H9 (cell line): ENCODE measurements at regions not wholly inside any gene's neighbourhood (a gene's known extent, or its start where the extent isn't known, plus 50 kb on each side); places are given as distances from the start of the nearest gene placed in this dataset.
"Not testable (repeated sequence)": the region's sequence is repeated elsewhere in the genome, so short reads cannot be mapped to it uniquely, and the experiment has no call there.

Experiments used
- DNase-seq: peaks from one replicate; pipeline ENCODE4 v3.0.0-alpha.2; 2017
- H2AFZ ChIP-seq: one replicate; pipeline ENCODE4 v1.6.1; 2013; ENCODE audit warnings: mild to moderate bottlenecking, low read length, control low read depth, moderate library complexity
- H2AK5ac ChIP-seq: 2 replicates; pipeline ENCODE4 v1.6.1; 2013; ENCODE audit warnings: low read length, control low read depth, mixed read lengths; ENCODE audit not compliant: insufficient read length
- H2BK120ac ChIP-seq: one replicate; pipeline ENCODE4 v1.6.1; 2013; ENCODE audit warnings: low read depth, mild to moderate bottlenecking, low read length, control low read depth, inconsistent platforms; ENCODE audit not compliant: poor library complexity, severe bottlenecking
- H2BK12ac ChIP-seq: 2 replicates; pipeline ENCODE4 v1.6.1; 2013; ENCODE audit warnings: low read length, control low read depth, mixed read lengths, low read depth; ENCODE audit not compliant: insufficient read length
- H2BK15ac ChIP-seq: 2 replicates; pipeline ENCODE4 v1.6.1; 2013; ENCODE audit warnings: low read depth, low read length, control low read depth
- H2BK20ac ChIP-seq: one replicate; pipeline ENCODE4 v1.6.1; 2013; ENCODE audit warnings: low read depth, mild to moderate bottlenecking, low read length, control low read depth, inconsistent platforms; ENCODE audit not compliant: poor library complexity, severe bottlenecking
- H2BK5ac ChIP-seq: 2 replicates; pipeline ENCODE4 v1.6.1; 2013; ENCODE audit warnings: low read length, control low read depth, mixed read lengths; ENCODE audit not compliant: insufficient read length
- H3K14ac ChIP-seq: 2 replicates; pipeline ENCODE4 v1.6.1; 2013; ENCODE audit warnings: low read length, control low read depth; ENCODE audit not compliant: insufficient read depth
- H3K18ac ChIP-seq: 2 replicates; pipeline ENCODE4 v1.6.1; 2013; ENCODE audit warnings: low read depth, mild to moderate bottlenecking, mixed read lengths, low read length, control low read depth; ENCODE audit not compliant: insufficient read length
- H3K23ac ChIP-seq: 2 replicates; pipeline ENCODE4 v1.6.1; 2013; ENCODE audit warnings: low read length, control low read depth, mixed read lengths, low read depth; ENCODE audit not compliant: insufficient read length
- H3K23me2 ChIP-seq: 2 replicates; pipeline ENCODE4 v1.6.1; 2013; ENCODE audit warnings: low read depth, mild to moderate bottlenecking, mixed read lengths, low read length, control low read depth; ENCODE audit not compliant: insufficient read length, poor library complexity, severe bottlenecking
- H3K27ac ChIP-seq: 2 replicates; pipeline ENCODE4 v1.5.1; 2013; ENCODE audit warnings: low read length, control low read depth, mixed read lengths, low read depth; ENCODE audit not compliant: insufficient read length
- H3K27me3 ChIP-seq: 2 replicates; pipeline ENCODE4 v1.6.1; 2013; ENCODE audit warnings: low read length, control low read depth, inconsistent platforms; ENCODE audit not compliant: insufficient read depth
- H3K4ac ChIP-seq: 2 replicates; pipeline ENCODE4 v1.6.1; 2013; ENCODE audit warnings: low read depth, mild to moderate bottlenecking, control low read depth, inconsistent platforms, low read length, moderate library complexity
- H3K4me1 ChIP-seq: 2 replicates; pipeline ENCODE4 v1.6.1; 2013; ENCODE audit warnings: low read length, control low read depth, inconsistent platforms; ENCODE audit not compliant: insufficient read depth
- H3K4me2 ChIP-seq: 2 replicates; pipeline ENCODE4 v1.6.1; 2013; ENCODE audit warnings: low read length, control low read depth, mixed read lengths; ENCODE audit not compliant: insufficient read length, insufficient read depth
- H3K56ac ChIP-seq: 2 replicates; pipeline ENCODE4 v1.6.1; 2013; ENCODE audit warnings: low read depth, mild to moderate bottlenecking, mixed read lengths, low read length, control low read depth; ENCODE audit not compliant: insufficient read length
- H3K79me1 ChIP-seq: 2 replicates; pipeline ENCODE4 v1.6.1; 2013; ENCODE audit warnings: low read depth, mild to moderate bottlenecking, moderate library complexity, low read length, control low read depth, inconsistent platforms; ENCODE audit not compliant: insufficient read depth, poor library complexity, severe bottlenecking
- H3K79me2 ChIP-seq: 2 replicates; pipeline ENCODE4 v1.6.1; 2013; ENCODE audit warnings: low read length, control low read depth, inconsistent platforms; ENCODE audit not compliant: insufficient read depth
- H3K9ac ChIP-seq: 2 replicates; pipeline ENCODE4 v1.6.1; 2013; ENCODE audit warnings: low read length, control low read depth, mixed read lengths; ENCODE audit not compliant: insufficient read length; ENCODE audit errors: extremely low read depth
- H3K9me3 ChIP-seq: one replicate; pipeline ENCODE4 v1.6.1; 2013; ENCODE audit warnings: low read depth, low read length, inconsistent platforms; ENCODE audit not compliant: control insufficient read depth
- H3T11ph ChIP-seq: one replicate; pipeline ENCODE4 v1.6.1; 2013; ENCODE audit warnings: mild to moderate bottlenecking, low read length, control low read depth, inconsistent platforms
- H4K20me1 ChIP-seq: one replicate; pipeline ENCODE4 v1.6.1; 2013; ENCODE audit not compliant: control insufficient read depth, insufficient read length, insufficient read depth
- H4K5ac ChIP-seq: 2 replicates; pipeline ENCODE4 v1.6.1; 2013; ENCODE audit warnings: low read depth, mild to moderate bottlenecking, mixed read lengths, low read length, control low read depth; ENCODE audit not compliant: insufficient read length
- H4K8ac ChIP-seq: replicated peaks from 2 replicates; pipeline ENCODE4 v1.6.1; 2013; ENCODE audit warnings: low read length, control low read depth, mixed read lengths, low read depth; ENCODE audit not compliant: insufficient read length
- H4K91ac ChIP-seq: 2 replicates; pipeline ENCODE4 v1.6.1; 2013; ENCODE audit warnings: low read depth, mild to moderate bottlenecking, moderate library complexity, mixed read lengths, low read length, control low read depth; ENCODE audit not compliant: insufficient read length
- H3K27ac Mint-ChIP-seq, 3 experiments: 2 replicates in 2 of 3; 3 replicates in 1 of 3; pipeline ENCODE4 v1.8.0; 2020 to 2021; ENCODE audit warnings: mixed read lengths in 3 of 3, mild to moderate bottlenecking in 1 of 3, moderate library complexity in 1 of 3
- H3K27me3 Mint-ChIP-seq: 2 replicates; pipeline ENCODE4 v1.8.0; 2021; ENCODE audit warnings: low read depth, mild to moderate bottlenecking, moderate library complexity, mixed read lengths
- H3K36me3 Mint-ChIP-seq, 3 experiments: 2 replicates in 2 of 3; 3 replicates in 1 of 3; pipeline ENCODE4 v1.8.0; 2020 to 2021; ENCODE audit warnings: low read depth in 3 of 3, mixed read lengths in 3 of 3; ENCODE audit not compliant: insufficient read depth in 1 of 3
- H3K4me1 Mint-ChIP-seq, 2 experiments: 2 replicates each; pipeline ENCODE4 v1.8.0; 2020; ENCODE audit warnings: mixed read lengths in 2 of 2
- H3K4me3 Mint-ChIP-seq, 2 experiments: 2 replicates in 1 of 2; 3 replicates in 1 of 2; pipeline ENCODE4 v1.8.0; 2020 to 2021; ENCODE audit warnings: mild to moderate bottlenecking in 2 of 2, mixed read lengths in 2 of 2, moderate library complexity in 1 of 2
- H3K9me3 Mint-ChIP-seq, 2 experiments: 2 replicates in 1 of 2; 3 replicates in 1 of 2; pipeline ENCODE4 v1.8.0; 2020; ENCODE audit warnings: mild to moderate bottlenecking in 2 of 2, mixed read lengths in 2 of 2, moderate library complexity in 1 of 2
- WGBS: extraction: QIAGEN DNeasy Blood & Tissue Kit; methylation state at CpG from one replicate; pipeline ENCODE4 v1.1.7; 2013; ENCODE audit warnings: missing lambda C conversion rate, low lambda C conversion rate, mixed read lengths; ENCODE audit not compliant: insufficient read length; ENCODE audit errors: extremely low coverage; 5-methylcytosine and 5-hydroxymethylcytosine counted together

- H4K5ac ChIP-seq, H3K23me2 ChIP-seq, H3K4me2 ChIP-seq, H3K27ac ChIP-seq, H3K79me2 ChIP-seq, H3K27ac Mint-ChIP-seq, H2AFZ ChIP-seq, H3K14ac ChIP-seq, DNase-seq, H2BK5ac ChIP-seq, H3K27me3 Mint-ChIP-seq, H2BK15ac ChIP-seq, H3K4me1 ChIP-seq, H3K27me3 ChIP-seq, H3K9ac ChIP-seq, H3K56ac ChIP-seq, H4K91ac ChIP-seq, H4K20me1 ChIP-seq, H3K4me3 Mint-ChIP-seq, H4K8ac ChIP-seq, H2BK12ac ChIP-seq, H3K23ac ChIP-seq, H2AK5ac ChIP-seq, H2BK20ac ChIP-seq, H3T11ph ChIP-seq, H3K4ac ChIP-seq, H3K4me1 Mint-ChIP-seq, H2BK120ac ChIP-seq, H3K79me1 ChIP-seq, H3K18ac ChIP-seq: not testable (repeated sequence)
- Mint-ChIP-seq H3K36me3 (peaks cover 5 to 14% (median 11%) of the 10 kb centered on the region in 3 experiments), H3K9me3 (peaks cover 78 to 85% of the 10 kb centered on the region in 2 experiments)
- no CpG with 5 or more reads among the region's 3 CpGs for WGBS
- H3K9me3 ChIP-seq, result peaks cover 20% of the 10 kb centered on the region
Observed at GRCh38 chr9:64101504-64101903, 1183.5 kb downstream of the FOXD4L5 start.

GRCh38 chr9:64100571-64101155, 1184.3 kb downstream of the FOXD4L5 start:
- H3K4me1 ChIP-seq, H4K8ac ChIP-seq, H3K4me1 Mint-ChIP-seq, H3K79me1 ChIP-seq, H4K20me1 ChIP-seq, H3K79me2 ChIP-seq, H3K27me3 Mint-ChIP-seq, H3K23me2 ChIP-seq, H3K9ac ChIP-seq, H3K27ac Mint-ChIP-seq, H3T11ph ChIP-seq, H3K4ac ChIP-seq, H4K5ac ChIP-seq, H2AK5ac ChIP-seq, H4K91ac ChIP-seq, H2BK20ac ChIP-seq, H3K14ac ChIP-seq, H3K18ac ChIP-seq, H2BK15ac ChIP-seq, H3K4me2 ChIP-seq, H2BK12ac ChIP-seq, H2BK5ac ChIP-seq, H3K27ac ChIP-seq, H3K56ac ChIP-seq, H3K27me3 ChIP-seq, H3K4me3 Mint-ChIP-seq, H3K23ac ChIP-seq, H2BK120ac ChIP-seq, H2AFZ ChIP-seq, DNase-seq: not testable (repeated sequence)
- WGBS, result no CpG with 5 or more reads among the region's 36 CpGs
- H3K36me3 Mint-ChIP-seq, result peaks cover 5 to 14% (median 11%) of the 10 kb centered on the region in 3 experiments
- peaks cover 20% of the 10 kb centered on the region for H3K9me3 ChIP-seq
- H3K9me3 Mint-ChIP-seq, result peaks cover 82 to 85% of the 10 kb centered on the region in 2 experiments
